HG03066 (cell line): ENCODE measurements at regions not wholly inside any gene's neighbourhood (a gene's known extent, or its start where the extent isn't known, plus 50 kb on each side); places are given as distances from the start of the nearest gene placed in this dataset.
A peak's percentile ranks its signal among the peaks of the same experiment; 100 is the strongest.

Experiments used
- ATAC-seq: cut with Tn5 transposase; IDR thresholded peaks from one replicate; pipeline ENCODE4 v1.9.1; 2021; ENCODE audit warnings: low read depth; ENCODE audit not compliant: unreplicated experiment

DNA sequence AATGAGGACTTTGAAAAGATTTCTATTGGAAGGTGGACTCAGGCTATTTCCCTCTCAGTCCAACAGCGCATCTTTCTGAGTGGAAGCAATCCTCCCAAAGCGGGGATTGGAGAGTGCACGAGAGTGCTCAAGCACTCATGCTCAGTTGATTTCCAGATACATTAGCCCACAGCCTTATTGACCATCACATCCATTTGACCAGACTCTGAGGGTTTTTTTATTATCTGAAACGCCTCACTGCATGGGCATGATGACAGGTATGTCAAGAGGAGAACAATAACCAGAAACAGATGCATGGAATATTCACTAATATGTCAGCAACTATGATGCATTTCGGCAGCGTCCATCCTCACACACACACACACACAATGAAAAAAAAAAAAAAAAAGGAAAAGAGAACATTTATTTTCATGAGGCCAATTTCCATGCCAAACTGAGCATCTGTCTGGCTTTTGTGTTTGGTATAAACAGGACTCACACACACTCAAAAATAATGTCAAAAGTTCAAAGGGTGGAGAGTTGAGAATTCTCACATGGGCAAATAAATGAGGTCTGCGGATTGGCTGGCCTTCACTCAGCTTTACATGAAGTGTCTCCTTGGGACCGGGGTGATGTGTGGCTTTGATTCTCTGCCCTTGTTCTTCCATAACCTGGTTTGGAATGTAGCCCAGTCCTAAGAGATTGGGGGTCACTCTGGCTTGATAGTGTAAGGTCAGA, 371.6 kb downstream of the MCTP2 start:
- no peak for ATAC-seq

DNA sequence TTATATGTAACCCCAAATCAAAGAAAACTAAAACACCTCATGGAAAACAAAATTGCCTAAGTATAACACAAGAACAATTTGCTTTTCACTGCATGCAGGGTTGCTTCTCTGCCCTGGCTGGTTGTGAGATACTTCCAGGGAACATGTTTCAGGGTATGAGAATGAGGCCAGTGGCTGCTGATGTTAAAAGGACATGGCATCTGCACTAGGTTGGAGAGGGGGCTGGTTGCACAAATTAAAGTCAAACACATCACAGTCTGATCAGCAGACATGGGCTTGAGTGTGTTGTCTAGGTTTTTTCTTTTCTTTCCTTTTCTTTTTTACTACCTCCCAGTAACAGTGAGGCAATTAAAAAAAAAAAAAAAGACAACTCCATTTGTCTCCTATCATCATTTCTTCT, 374.9 kb downstream of the MCTP2 start:
- no peak for ATAC-seq

DNA sequence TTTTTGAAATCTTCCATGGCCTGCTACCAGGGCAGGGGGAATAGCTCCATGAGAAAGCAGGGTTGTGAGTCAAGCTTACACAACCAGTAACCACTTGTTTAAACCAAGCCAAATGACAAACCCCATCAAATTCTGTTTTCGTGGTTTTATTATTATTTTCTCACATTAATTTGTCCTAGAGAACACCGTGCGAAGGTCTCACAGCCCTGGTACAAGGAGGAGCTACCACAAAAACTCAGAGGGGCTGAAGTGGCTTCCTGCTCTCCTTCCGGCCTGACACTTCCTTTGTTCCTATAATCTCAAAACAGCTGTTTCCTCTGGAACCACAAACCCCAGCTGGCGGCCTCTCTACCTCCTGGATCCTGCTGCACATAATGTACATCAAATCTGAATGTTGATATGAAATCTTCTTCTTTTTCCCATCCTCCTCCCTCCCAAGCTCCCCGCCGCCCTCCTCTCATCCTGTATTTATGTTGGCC, 375.9 kb downstream of the MCTP2 start:
- ATAC-seq = no peak

DNA sequence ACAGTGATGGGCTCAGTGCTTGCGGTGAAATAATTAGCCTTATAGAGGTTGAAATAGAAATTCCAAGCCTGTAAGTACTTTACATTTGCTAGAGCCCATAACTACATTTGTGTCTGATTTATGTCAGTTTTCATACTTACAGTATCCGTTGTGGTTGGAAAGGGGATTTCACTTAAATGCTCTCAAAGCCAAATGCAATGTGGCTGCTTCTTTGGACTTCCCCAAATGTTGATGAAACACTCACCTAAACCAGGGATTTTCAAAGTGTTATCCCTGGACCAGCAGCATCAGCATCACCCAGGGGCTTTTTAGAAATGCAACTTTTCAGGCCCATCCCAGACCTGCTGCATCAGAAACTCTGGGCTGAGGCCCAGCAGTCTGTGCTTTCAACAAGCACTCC, 378.7 kb downstream of the MCTP2 start:
- ATAC-seq = peak; percentile 63

DNA sequence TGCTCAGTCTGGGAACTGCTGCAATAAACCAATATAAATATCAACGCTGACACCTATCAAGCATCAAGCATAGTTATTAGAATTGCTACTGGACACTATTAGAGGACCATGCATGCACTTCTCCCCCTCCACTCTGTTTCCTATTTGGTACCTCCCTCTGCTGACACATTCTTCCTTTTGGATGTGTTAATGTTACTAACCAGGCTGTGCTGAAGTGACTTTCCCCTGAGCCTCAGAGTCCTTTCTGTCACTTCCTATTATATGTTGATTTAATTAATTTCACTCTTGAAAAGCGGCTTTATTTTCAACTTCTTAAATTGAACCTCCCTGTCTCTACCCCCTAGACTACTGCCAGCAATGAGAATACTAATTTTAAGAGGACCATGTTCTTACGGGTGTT, 379.1 kb downstream of the MCTP2 start:
- no peak for ATAC-seq

DNA sequence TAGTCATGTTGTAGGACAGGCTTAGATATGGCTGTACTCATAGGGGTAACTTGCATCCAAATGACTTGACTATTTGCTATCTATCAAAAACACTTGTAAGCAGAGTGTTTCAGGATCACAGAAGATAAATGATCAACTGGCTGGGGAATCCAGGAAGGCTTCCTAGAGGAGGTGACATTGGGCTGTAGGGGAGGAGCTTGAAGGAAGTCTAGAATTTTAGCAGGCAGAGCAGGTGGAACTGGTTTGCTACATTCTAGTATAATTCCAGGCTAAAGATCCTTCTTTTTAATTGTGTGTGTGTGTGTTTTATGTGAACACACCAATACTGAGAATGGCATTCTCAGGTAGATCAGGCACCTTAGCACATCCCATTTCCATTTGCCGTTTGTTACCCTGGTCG, 380.3 kb downstream of the MCTP2 start:
- no peak for ATAC-seq

DNA sequence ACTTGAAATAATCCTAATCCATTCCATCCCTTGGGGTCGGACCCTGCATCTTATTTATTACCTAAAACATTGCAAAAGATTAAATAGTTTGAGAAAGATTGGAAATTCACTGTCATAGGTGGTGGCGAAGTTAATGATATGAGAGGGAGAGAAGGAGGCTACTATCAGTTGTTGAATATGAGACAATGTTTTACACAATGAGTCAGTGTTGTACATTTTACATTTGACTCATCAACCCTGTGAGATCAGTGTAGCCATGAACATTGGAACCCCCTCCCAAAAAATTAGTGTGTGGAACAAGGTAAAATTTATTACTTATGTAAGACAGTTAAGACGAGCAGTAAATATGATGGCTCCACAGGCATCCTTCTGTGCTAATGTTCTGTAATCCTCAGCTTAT, 384.3 kb downstream of the MCTP2 start:
- ATAC-seq = no peak

DNA sequence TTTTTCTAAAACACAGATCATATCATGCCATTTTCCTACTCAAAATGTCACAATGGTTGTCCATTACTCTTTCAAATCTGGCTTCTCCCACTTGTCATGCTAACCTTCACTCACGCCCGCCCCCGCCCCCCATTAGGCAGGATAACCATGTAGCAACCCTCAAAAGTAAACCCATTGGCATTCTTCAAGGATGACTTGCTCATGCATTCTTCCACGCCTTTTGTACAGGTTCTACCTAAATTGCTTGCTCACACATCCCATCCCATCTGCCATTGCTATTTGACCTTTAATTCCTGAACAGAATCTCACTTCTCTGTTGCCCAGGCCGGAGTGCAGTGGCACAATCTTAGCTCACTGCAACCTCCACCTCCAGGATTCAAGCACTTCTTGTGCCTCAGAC, 389.3 kb downstream of the MCTP2 start:
- no peak for ATAC-seq

DNA sequence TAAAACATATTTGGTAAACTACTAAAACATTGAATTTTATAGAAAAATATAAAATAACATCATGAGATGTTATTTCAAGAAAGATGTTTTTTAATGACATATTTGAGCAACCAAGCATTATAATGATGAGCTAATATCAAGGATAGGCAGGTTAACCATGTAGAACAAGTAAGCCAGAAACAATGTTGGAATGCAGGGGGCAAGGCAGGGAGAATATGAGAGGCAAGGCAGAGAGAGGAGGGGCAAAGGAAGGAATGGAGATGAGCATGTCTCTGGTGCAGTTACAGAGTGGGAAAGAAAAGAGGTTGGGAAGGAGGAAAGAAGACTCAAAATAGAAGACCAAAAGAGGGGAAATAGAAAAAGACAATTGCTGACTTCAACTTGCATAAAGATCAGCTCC, 390.4 kb downstream of the MCTP2 start:
- ATAC-seq = no peak

DNA sequence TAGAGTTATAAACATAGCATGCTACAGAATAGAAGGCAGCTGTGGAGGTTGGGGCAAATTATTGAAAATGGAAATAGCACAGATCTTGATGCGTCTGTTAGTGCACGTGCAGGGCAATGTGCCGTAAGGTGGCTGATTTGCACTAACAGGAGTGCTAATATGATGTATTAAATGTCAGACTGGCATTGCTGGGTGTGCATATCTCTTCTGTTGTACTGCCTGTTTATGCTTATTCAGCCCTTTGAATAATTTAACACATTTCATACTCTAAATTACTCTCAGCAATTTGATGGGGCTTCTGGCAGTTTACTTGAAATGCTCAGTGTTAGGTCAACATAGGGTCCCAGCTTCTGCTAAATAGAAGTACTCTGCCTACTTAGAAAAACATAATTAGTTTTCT, 395.6 kb downstream of the MCTP2 start:
- ATAC-seq = no peak

DNA sequence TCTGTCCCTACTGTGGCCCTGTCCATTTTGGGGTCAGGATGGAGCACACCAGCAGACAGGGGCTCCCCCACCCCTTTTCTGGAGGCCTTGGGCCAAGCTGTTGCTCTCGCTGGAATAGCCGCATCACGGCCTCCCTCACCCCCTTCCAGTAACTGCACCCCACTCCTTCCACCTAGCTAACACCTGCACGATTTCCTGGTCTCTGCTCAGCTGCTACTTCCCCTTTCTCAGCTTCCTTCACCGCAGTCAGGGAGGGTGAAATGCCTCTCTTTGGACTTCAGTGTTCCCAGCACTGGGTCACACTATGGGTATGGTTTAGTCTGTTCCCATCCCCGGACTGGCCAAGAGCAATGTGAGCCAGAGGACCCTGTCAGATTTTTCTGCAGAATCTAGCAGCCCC, 400.2 kb downstream of the MCTP2 start:
- no peak for ATAC-seq

DNA sequence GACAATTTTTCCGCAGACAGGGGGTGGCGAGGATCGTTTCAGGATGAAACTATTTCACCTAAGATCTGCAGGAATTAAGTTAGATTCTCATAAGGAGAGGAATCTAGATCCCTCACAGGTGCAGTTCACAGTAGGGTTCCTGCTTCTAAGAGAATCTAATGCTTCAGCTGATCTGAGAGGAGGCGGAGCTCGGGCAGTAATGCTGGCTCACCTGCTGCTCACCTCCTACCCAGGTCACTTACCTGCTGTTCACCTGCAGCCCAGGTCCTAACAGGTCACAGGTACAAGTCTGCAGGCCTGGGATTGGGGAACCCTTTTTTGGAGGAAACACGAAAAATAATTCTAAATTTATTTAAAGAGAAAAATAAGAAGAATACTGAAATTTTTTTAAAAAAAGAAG, 406.8 kb downstream of the MCTP2 start:
- ATAC-seq = no peak

DNA sequence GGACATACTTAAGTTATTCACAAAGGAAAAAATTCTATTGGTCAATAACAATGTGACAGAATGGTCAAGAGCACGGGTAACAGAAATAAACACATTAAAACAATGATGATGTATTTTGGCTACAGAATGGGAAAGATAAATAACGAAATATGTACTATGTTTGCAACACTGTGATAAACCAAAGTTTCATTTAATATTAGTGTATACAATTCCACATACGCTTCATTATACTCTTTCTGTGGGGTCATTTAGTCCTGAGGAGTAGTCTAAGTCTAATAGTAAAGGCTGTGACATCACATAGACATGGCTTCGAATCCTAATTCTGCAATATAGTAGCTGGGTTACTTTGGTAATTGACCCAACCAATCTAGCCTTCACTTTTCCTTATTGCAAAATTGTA, 408.3 kb downstream of the MCTP2 start:
- no peak for ATAC-seq

DNA sequence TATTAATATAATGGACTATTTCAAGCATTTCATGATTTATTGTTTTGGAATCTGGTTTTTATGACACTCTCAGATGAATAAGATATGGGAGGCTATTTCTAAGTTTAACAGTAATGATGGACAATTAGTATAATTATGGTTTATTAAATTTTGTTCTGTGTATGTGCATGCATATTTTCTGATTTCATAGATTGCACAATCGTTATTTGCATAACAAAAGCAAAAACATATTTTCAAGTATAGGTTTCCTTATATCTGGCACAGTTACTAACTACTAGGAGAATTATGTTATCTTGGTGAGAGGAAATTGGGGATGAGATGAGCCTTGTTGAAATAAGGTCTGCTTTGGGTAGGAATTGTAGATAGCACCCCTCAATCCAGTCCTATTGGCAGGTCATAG, 413.1 kb downstream of the MCTP2 start:
- no peak for ATAC-seq

DNA sequence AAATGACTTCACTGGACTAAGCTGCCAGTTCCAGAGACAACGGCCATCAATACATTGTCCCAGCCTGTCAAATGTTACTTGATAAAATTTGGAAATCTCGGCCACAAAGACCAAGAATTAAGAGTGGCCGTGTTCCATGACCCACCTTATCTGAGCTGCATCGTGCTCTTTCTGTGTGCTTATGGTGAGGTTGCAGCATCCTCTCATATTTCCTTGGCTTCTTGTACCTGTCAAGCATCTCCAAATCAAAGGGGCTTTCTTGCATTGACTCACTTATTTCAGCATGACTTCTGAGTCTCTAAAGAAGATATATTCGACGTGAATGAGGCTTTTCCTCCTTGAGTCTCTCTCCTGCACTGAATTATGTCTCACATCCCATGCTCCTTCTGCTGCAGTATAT, 421.7 kb downstream of the MCTP2 start:
- ATAC-seq = no peak

DNA sequence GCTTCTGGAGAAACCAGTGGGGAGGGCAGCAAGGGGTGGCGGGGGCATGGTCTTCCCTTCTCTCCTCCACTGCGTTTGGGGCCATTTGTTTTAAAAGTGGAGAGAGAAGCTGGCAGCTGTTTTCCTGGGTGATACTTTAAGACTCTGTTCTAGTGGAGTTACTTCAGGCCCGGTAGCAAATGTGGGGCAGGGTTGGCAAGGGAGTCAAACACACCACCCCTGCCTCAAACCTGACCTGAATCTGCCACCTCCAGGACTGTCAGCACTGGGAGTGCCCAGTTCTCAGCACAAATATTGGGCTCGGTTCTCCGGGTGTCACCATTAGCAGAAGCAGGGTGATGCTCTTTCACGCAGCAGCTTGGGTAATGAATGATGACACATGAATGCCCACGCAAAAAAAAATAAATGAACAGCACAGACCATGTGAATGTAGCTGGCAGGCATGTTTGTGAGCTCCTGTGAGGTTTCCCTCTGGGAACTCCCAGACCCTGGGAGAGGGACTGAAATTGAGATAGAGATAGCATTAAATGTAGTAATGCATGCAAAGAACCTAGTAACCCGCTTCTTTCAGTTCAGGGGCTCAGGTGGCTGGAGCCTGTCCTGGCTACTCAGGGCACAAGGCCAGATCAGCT, 424.0 kb downstream of the MCTP2 start:
- no peak for ATAC-seq

DNA sequence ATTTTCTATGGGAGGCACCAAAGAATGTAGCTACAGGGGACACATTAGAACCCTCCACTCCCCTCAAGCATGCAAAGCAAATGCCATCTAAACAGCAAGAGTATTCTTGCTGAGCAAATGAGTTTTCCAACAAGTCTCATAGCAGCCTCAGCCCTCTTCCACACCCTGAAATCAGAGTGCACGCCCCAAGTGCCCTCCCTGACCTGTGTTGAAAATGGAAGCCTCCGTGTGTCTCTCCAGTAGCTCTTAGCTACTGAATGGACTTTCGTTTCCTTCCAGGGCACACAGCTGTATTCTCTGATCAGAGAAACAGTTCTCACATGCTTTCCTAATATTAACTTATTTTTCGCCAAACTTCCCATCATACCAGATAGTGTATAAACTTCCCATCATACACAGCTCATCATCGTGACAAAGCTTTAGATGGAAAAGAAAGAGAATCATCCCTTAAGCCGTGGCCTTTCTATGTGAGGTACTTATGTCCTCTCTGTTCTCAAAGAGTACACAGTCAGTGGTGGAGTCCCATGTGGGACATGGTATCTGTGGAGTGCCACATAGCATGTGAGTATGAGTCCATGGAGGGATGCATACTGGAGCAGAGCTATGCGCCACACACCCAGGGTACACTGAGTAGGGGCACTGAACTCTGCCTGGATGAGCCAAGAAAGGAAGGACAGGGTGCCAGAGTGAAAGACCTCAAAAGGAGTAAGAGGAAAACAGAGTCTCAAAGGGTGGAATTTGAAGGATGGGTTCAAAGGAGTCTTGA, 434.5 kb downstream of the MCTP2 start:
- no peak for ATAC-seq

DNA sequence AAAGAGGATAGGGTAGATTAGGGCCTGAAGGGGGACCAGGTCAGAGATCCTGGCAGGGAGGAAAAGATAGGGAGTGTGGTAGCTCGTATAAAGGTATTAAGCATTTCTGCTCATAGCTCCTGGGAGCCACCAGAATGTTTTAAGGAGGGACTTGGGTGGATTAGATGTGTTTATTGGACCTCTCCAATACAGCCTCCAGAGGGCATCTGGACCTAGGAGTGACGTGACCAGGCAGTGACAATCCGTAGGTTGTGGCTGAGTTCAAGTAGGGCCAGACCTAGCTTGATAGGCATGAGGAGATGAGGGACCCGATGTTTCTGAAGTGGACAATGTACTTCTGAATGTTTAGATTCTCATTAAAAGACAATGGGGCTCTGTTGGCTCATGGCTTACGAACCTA, 435.2 kb downstream of the MCTP2 start:
- ATAC-seq = no peak

DNA sequence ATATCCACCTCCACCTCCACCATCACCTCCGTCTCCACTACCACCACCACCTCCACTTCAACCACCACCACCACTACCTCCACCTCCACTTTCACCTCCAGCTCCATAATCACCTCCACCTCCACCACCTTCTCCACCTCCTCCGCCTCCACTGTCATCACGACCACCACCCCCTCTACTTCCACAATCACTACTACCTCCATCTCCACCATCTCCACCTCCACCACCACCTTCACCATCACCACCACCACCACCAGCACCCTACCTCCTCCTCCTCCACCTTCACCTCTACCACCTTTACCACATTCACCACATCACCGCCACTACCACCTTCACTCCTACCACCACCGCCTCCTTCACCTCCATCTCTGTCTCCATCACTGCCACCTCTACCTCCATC, 435.7 kb downstream of the MCTP2 start:
- no peak for ATAC-seq

DNA sequence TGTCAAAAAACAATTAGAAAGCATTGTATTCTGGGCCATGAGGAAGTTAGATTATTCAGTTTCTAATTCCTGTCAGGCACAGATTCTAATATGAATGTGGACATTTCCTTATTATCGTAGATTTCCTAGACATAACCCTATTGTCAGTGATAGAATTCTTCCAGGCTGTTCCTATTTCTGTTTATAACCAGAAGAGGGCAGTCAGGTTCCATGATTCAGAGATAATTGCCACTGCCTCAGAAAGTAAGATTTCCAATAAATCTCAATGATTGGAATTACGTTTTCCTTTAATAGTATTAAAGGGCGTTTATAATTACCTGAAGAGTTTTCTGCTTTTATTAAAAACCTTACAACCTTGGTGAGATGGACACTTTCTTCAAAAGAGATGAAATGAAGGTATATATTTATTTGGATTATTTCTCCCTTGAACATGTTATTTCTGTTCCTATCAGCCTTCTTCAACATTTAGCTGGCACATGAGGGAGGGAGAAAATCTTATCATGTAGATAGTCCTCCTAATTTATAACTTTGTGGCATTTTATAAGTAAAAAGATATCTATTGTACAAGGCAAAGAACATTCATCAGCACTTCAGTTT, 439.2 kb downstream of the MCTP2 start:
- ATAC-seq = no peak

DNA sequence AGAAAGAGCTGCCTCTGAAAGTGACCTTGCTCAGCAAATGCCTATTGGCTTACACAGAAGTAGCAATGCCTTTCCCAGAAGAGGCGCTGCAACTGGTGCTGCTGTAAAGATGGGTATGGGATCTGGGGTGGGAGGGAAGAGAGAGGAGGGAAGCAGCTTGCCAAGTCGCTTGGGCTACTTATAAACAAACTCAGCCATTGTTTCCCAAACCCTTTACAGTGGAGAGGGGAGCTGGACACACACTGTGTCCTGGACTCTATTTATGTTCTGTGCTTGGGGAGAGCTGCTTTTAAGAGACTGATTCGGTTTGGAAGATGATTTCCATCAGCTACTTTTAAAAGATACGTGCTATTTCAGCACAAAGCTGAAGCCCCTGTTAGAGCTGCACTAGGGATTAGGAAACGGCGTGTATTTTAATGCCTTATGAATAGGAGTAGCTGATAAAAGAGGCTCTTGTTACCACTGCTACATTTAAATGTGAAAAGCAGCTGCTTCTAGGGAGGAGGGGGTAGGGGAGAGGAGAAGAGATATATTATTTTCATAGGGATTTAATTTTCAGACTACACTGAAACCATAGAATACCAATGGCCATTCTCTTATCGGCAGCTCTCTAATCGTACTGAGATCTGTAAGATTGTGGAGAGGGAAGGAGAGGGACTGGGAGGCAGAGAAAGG, 440.6 kb downstream of the MCTP2 start:
- ATAC-seq = no peak
